ENCODE measurements at regions not wholly inside any gene's neighbourhood (a gene's known extent, or its start where the extent isn't known, plus 50 kb on each side); places are given as distances from the start of the nearest gene placed in this dataset.

GRCh38 chr6:98717988-98718387 lies 116.4 kb upstream of the POU3F2 start:
- TF ChIP-seq CTCF (conservative IDR thresholded peaks at IDR 0.05; ENCODE audit: low read depth, low read length) = no peak
- no peak overlapping the region for H3K4me3 ChIP-seq (ENCODE audit: low read depth, low read length)
- DNase-seq (ENCODE audit: low read depth) = no peak

- DNase-seq (ENCODE audit: low read depth) = peak; percentile 6
These were observed 109.8 kb upstream of the POU3F2 start for GRCh38 chr6:98724537-98724936.

GRCh38 chr6:98747273-98747672 lies 87.1 kb upstream of the POU3F2 start:
- DNase-seq (ENCODE audit: low read depth) = no peak
- no peak overlapping the region for H3K4me3 ChIP-seq (ENCODE audit: low read depth, low read length)
- no peak for TF ChIP-seq CTCF (conservative IDR thresholded peaks at IDR 0.05; ENCODE audit: low read depth, low read length)

More at GRCh38 chr6:98724537-98724936, 109.8 kb upstream of the POU3F2 start:
- H3K4me3 ChIP-seq (ENCODE audit: low read depth, low read length) = no peak overlapping the region
- TF ChIP-seq CTCF (conservative IDR thresholded peaks at IDR 0.05; ENCODE audit: low read depth, low read length) = no peak

- no peak for DNase-seq (ENCODE audit: low read depth)
- H3K4me3 ChIP-seq (ENCODE audit: low read depth, low read length) = no peak overlapping the region
- no peak for TF ChIP-seq CTCF (conservative IDR thresholded peaks at IDR 0.05; ENCODE audit: low read depth, low read length)
These were observed 86.4 kb upstream of the POU3F2 start for GRCh38 chr6:98747960-98748359.

- no peak overlapping the region for H3K4me3 ChIP-seq (ENCODE audit: low read depth, low read length)
- TF ChIP-seq CTCF (conservative IDR thresholded peaks at IDR 0.05; ENCODE audit: low read depth, low read length) = no peak
- DNase-seq (ENCODE audit: low read depth) = no peak
These were observed 74.9 kb upstream of the POU3F2 start for GRCh38 chr6:98759459-98759858.

GRCh38 chr6:98764373-98764911 lies 69.9 kb upstream of the POU3F2 start:
- TF ChIP-seq CTCF (conservative IDR thresholded peaks at IDR 0.05; ENCODE audit: low read depth, low read length) = no peak
- no peak overlapping the region for H3K4me3 ChIP-seq (ENCODE audit: low read depth, low read length)
- no peak for DNase-seq (ENCODE audit: low read depth)

- DNase-seq (ENCODE audit: low read depth) = peak; percentile 12
- peak; percentile 22 for TF ChIP-seq CTCF (conservative IDR thresholded peaks at IDR 0.05; ENCODE audit: low read depth, low read length)
- H3K4me3 ChIP-seq (ENCODE audit: low read depth, low read length) = no peak overlapping the region
These were observed 64.8 kb upstream of the POU3F2 start for GRCh38 chr6:98769546-98769945.

All from choroid plexus epithelial cell (primary cell).